OCI-M1 (cell line): ENCODE measurements at regions not wholly inside any gene's neighbourhood (a gene's known extent, or its start where the extent isn't known, plus 50 kb on each side); places are given as distances from the start of the nearest gene placed in this dataset.
"Not testable (repeated sequence)": the region's sequence is repeated elsewhere in the genome, so short reads cannot be mapped to it uniquely, and the experiment has no call there.

Source experiments
- DNase-seq: peaks from one replicate; lab custom pipeline; 2025; lab: John Stamatoyannopoulos, UW

DNA sequence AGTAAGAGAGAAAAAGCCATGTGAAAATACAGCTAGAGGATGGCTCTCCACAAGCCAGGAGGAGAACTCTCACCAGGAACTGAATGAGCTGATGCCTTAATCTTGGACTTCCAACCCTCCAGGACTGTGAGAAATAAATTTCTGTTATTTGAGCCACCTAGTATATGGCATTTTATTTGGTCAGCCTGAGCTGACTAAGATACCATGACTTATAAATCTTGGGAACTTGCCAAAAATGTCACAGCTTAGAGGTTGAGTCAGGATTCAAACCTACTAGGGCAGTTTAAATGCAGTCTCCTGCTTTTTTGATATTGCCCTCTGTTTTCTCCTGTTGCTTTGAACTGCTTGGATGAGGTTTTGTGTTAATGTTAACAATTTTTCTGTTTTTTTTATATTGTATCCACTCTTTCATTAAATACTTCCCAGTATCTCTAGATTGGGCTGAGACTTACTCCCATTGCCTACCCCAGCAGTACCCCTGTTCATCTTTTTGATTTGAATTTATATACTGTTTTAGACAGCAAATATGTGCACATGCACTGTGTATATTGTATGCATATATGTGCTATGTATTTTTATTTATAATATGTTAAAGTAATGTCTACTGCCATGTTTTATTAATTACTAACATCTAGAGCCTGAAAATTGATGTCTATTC lies 1223.2 kb downstream of the OTOL1 start:
- DNase-seq: peak; percentile 3

DNA sequence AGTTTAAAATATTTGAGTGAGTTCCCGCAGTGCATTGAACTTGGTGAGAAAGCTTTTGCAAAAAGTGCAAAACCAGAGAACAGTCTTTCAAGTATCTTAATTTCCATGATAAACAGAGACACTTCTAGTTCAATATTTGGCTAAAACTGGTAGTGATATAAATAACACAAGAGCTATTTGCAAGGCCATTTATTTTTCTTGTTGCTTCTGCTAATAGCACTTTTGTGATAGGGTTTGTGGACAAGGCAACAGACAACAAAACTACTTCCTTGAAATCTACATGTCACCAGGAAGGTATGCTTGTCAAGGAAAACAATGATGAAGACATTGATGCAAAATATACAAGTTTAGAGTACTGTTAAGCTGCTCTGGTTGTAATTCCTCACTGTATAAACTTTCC lies 1225.1 kb downstream of the OTOL1 start:
- DNase-seq: no peak

DNA sequence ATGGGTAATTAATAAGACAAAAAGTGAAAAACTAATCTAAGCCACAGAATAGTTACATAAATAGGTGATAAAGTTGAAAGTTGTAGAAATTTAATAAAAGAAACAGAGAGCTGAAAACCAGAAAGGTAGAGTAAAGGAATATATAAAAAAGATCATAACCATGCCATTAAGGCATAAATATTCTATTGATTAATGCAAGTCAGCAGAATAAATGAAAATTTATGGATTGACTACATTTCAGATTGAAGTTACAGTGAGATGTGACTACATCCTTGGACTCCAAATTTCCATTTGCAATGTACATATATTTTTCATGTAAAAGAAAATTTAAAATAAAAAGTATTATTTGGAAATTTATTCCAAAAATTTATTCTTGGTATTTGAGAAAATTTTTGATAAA lies 1225.7 kb downstream of the OTOL1 start:
- DNase-seq: no peak

DNA sequence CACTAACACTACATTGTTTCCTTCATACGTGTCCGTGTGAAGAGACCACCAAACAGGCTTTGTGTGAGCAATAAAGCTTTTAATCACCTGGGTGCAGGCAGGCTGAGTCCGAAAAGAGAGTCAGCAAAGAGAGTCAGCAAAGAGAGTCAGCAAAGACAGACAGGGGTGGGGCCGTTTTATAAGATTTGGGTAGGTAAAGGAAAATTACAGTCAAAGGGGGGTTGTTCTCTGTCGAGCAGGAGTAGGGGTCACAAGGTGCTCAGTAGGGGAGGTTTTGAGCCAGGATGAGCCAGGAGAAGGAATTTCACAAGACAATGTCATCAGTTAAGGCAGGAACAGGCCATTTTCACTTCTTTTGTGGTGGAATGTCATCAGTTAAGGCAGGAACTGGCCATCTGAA lies 1226.2 kb downstream of the OTOL1 start:
- DNase-seq: not testable (repeated sequence)

DNA sequence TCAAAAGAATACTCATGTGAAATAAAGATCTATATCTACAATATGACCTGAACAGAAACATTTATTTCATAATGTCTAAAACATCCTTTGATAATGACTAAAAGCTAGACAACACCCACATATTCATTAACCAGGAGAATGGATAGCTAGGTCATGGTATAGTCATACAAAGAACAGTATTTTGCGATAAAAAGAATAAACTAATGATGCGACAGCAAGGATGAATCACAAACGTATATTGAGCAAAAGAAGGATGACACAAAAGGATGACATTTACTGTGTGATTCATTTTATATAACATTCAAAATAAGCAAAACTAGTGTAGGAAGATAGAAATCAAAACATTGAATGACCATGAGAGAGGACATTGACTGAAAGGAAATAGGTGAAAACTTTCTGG lies 1233.1 kb downstream of the OTOL1 start:
- no peak for DNase-seq

DNA sequence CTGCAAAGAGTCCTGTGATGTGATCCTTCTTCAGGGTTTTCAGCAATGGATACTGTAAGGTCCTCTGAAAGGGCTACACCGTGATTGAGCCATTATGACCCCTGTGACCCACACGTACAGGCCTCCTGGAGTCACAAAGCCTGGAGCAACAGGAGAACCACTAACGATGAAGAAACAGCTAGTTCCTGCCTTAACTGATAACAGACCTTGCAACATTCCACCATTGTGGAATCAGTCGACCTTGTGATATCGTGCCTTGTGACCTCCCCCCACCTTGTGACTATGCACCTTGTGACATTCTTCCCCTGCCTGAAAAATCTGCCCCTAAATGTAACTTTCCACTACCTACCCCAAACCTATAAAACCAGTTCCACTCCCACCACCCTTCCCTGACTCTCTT lies 1235.4 kb downstream of the OTOL1 start:
- DNase-seq: not testable (repeated sequence)

DNA sequence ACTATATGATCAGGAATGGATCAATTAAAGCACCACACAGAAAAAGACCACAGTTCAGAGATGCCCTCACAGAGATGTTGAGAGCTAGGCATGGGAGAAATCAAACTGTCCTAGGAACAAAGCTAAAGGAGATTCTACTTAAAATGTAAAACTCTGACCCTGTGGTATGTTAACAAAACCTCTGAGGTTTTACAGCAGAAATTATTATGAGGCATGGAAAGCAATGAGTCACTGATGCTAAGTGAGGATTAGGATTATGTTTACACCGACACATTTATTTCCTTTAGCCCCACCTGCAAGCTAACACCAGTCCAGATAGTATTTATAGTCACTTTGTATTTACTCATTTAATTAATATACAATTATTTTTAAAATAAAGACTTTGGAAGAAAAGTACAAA lies 1242.2 kb downstream of the OTOL1 start:
- no peak for DNase-seq

DNA sequence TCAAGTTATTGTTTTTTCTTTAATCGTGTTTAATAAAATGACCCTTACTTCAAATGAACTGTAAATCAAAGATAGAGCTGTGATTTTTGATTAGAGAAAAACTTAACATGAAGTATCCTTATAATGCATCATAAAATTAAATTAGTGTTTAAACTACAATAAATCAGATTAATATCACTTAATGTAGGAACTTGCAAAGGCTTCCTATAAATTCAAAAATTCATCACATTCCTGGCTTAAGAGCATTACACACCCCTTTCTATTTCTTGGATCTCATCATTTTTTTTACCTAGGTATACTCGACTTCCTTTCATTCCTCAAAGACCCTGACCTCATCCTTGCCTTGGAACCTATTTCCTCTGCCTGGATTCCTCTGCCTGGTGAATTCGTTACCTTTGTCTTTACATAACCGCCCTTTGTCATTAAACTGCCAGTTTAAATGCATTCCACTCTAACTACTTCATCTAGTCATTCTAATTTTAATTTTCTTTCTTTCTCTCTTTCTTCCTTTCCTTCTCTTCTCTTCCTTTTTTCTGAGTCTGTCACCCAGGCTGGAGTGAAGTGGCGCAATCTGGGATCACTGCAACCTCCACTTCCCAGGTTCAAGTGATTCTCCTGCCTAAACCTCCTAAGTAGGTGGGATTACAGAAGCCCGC lies 1244.5 kb downstream of the OTOL1 start:
- no peak for DNase-seq

DNA sequence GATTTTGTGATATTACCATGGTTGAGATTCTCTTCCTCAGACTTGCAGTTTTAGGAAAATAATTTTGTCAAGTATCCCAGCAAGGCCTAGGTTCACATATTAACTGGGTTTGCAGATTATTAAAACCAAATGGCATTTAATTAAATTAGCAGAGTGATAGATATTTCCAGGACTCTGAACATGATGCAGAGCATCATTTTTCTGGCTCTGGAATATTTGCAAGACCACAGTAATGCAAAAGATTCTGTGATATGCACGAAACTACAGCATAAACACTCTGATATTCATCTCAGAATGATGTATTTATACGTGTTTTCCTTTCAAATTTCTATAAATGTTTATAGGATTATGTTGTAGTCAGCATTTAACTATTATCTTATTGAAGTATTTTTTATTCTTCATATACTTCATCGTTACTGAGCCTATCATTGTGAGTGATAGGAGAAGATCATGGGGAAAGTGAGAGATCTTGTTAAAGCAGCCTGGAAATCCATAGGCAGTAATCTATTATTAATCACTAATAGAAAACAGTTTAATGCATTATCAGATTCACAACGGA lies 1245.6 kb downstream of the OTOL1 start:
- DNase-seq: no peak

DNA sequence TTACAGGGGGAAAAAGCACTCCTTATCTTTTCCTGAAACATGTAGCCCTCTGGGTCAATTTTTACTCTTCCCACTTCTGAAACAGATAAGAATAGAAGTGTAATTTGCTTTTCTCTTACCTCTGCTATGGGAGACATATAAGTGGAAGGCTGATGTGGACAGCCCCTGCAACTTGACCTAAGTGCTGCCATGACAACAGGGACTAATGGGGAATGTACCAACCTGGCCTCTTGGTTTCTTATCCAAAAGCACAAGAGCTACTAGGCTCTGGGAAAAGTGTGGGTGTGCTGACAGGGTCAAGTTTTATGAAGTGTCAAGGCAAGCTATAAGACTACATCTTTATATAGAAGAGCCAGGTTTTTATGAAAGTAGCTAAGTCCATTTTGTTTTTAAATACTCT lies 1246.5 kb downstream of the OTOL1 start:
- no peak for DNase-seq

DNA sequence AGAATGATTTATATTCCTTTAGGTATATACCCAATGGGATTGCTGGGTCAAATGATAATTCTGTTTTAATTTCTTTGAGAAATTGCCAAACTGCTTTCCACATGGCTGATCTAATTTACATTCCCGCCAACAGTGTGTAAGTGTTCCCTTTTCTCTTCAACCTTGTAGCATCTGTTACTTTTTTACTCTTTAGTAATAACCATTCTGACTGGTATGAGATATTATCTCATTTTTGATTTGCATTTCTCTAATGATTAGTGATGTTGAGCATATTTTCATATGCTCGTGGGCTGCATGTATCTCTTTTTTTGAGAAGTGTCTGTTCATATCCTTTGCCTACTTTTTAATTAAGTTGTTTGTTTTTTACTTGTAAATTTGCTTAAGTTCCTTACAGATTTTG lies 1264.2 kb downstream of the OTOL1 start:
- DNase-seq: no peak

DNA sequence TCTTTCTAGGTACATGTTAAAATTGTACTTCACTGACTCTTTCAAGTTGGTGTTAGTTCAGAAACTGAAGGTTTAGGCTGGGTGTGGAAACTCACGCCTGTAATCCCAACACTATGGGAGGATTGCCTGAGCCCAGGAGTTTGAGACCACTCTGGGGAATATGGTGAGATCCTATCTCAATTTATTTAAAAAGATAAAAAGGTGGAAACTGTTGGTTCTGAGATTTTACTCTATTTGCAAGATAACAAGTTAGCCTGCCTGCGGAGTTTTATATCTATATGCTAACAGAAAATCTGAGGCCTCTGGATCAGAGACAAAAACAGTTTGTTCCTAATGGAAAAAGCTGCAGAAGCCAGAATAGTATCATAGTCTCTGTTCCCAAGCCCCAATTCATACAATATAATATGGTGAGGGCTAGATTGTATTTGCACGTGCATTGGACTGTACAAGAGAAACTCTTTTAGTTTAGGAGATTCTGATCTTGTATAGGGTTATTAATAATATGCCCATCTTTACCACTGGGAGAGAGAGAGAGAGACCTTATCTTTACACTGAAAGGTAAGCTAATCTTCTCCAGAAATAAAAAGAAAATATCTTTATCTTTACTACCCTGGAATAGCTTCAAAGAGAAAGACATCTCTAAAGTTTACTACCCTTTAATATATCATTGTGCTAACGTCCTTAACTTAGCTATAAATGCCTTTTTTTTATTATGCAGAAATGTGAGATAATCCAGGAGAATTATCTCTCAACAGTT lies 1267.6 kb downstream of the OTOL1 start:
- DNase-seq: no peak

DNA sequence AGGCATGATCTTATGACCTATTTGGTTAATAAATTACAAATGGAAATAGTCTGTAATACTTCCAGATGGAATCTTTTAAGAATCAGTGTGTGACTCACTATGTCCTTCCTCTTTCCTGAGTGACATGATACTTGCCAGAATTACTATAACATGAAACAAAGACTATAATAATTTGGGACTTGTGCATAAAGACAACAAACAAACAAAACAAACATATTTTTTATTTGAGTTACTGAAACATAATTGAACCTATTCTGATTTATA lies 1268.1 kb downstream of the OTOL1 start:
- DNase-seq: peak; percentile 2

DNA sequence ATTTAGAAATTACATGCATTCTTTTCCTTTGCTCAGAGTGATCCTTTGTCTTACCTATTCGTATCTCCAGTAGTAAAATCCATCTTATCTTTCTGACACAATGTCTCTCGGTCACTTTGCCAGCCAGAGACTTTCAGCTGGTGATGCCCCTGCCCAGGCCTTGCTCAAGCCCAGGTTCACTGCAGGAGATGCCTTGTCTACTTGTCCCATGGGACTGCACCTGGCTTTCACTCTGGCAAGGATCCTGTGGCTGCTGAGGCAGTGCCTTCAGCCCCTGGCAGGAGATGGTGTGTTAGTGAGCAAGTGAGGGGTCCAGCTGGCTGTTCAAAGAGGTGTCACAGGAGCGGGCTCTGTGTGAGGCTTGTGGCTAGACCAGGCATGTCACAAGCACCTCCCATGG lies 1268.9 kb downstream of the OTOL1 start:
- no peak for DNase-seq

DNA sequence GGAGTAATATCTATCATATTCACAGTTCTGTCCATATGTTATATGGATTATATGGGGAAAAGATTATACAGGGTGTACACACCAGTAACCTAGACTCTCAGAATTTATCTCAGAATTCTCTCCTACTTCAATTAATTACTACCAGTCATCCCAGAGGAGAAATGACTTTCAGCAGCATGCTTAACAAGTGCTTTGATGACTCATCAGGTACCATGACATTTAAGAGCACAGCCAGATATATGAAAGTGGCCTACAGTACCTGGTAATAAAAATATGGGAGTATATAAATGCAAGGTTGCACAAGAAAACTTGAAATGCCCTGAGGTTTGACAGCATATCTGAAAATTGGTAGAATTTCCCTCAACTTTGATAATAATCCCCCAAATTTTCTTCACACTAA lies 1273.0 kb downstream of the OTOL1 start:
- DNase-seq: no peak

DNA sequence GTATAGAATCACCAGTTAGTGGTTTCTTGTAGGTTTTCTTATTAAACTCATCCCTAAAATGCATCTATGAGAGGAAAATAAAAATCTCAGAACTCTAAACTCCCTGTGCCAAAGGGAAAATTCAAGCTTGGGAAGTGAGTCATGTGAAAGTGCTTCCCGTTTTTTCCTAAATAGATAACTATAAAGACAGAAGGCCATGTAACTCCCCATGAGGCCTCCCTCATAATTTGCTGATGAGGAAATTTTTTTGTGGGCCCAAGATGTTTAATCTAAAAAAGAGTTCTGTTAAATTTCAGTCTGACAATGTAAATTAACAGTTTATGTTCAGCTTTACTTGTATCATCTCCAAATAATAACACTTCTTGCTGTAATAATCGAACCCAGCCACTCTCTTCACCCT lies 1273.9 kb downstream of the OTOL1 start:
- no peak for DNase-seq

DNA sequence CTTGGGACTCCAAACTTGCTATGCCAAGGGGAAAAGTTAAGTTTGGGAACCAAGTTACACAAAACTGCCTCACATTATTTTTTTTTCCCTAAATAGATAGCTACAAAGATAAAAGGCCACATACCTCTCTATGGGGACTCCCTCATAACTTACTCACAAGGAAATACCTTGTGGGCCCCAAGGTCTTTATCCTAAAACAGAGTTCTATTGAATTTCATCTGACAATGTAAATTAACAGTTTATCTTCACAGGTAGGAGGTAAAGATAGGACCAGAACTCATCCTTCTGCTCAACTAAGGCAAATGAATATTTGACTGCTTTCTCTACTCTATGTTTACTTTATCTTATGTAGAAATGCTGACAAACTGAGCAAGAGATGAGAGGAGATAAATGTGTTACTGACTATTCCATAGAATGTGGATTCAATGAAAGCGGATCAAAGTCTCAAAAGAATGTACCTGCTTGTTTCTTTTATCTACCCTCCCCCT lies 1278.0 kb downstream of the OTOL1 start:
- no peak for DNase-seq

DNA sequence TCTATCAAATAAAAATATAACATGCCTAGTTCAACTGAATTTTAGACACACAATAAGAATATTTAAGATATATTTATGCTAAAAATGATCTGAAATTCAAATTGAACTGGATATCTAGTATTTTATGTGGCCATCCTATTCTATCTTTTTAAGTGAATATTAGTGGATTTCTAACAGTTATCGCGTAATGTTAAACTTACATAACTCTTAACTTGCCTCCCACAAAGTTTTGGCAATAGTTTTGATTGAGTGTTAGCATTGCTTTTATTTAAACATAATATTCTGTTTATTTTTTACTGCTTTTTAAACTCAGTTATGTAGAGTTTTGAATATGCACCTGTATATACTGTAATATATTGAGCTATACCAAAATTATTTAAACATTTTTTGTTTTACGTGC lies 1279.5 kb downstream of the OTOL1 start:
- DNase-seq: no peak

DNA sequence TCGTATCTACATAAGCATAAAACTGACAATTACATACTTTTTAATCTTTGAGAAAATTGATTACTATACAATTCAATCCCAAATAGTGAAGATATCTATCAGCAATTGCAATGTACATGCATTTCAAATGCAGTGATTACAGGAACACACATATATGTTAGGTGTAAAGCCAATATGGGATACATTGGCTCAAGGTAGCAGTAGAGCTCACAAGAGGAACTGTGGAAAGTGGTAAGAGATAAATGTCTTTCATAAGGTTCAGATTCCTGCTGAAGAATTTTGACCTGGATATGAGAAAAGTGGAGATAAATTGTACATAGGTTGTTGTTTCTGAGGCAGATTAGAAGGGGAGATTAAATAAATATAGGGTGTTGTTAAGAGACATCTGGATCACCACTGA lies 1280.5 kb downstream of the OTOL1 start:
- DNase-seq: no peak

DNA sequence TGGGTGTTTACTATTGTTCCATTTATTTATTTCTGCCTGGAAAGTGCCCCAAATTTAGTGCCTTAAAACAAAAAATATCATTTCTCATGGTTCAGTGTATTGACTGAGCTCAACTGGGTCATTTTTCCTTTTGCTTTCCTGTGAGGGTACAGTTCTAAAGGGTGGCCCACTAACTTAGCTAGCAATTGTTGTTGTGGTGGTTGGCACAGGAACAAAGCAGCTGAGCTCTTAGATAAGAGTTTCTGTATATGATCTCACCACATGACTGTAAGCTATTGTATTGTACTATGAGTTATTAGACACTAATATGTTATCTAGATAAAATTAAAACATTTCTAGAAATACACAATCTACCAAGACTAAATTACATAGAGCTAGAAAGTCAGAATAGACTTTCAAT lies 1283.7 kb downstream of the OTOL1 start:
- DNase-seq: peak; percentile 27

DNA sequence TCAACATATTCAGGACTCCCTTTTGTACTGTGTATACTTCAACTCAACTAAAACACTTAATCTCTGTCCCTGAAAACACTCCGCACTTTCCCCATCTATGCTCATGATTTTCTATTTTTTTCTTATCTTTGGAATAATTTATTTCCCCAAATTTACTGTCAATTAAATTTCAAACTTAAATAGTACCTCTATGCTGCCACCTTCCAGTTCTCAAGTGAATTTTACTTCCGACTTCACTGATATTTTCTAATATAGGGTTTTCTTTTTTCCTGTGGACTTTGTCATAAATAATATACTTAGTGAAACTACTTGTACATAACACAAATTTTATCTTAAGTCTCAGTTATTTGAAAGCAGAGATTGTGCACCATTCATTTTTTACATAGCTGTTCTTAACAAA lies 1303.3 kb downstream of the OTOL1 start:
- no peak for DNase-seq

DNA sequence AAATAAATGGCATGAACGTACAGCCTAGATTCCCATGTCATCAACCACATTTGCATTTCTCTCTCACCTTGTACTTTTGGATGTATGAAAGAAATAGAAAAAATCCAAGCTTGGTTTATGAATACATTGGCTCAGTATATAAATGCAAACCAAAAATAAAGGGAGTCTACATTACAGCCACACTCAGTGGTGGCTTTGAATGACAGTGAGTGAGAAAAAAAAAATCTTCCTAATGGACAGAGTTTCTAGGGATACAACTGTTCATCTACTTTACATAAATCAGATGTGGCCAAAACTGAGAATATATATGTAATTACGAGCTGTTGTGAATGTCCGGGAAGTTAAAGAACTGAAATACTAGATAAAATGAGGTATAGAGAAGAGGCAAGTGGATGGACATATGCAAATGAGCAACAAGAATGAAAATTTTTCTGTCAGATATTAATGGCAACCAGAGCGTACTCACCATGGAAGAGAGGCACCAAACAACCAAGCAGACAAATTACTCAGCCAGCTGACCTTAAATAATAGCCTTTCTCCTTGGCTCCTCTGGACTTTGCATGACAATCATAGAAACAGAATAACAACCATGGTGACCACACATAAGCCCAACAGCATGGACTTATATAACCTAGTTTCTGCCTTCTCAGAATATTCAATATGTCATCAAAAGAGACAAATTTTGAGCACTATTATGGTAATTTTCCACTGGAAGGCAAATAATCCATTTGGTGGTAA lies 1305.8 kb downstream of the OTOL1 start:
- no peak for DNase-seq

DNA sequence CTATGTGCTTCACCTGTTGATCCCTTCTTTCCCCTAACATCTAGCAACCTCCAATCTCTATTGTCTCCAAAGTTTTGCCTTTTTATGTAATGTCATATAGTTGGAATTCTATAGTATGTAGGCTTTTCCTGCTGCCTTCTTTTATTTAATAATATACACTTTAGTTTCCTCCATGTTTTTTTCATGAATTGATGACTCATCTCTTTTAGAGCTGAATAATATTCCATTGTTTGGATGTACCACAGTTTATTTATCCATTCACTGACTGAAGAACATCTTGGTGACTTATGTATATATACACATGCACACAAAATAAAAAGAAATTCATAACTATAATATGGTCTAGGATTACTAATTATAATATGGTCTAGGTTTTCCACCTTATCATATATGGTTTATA lies 1314.2 kb downstream of the OTOL1 start:
- DNase-seq: no peak
